DMS 273 treated with DMSO at 0.1 percent for 48 hours (cell line): ENCODE measurements at regions not wholly inside any gene's neighbourhood (a gene's known extent, or its start where the extent isn't known, plus 50 kb on each side); places are given as distances from the start of the nearest gene placed in this dataset.
"Not testable (repeated sequence)": the region's sequence is repeated elsewhere in the genome, so short reads cannot be mapped to it uniquely, and the experiment has no call there.

Experiments
- DNase-seq: peaks from one replicate; lab custom pipeline; 2025; lab: John Stamatoyannopoulos, UW

DNA sequence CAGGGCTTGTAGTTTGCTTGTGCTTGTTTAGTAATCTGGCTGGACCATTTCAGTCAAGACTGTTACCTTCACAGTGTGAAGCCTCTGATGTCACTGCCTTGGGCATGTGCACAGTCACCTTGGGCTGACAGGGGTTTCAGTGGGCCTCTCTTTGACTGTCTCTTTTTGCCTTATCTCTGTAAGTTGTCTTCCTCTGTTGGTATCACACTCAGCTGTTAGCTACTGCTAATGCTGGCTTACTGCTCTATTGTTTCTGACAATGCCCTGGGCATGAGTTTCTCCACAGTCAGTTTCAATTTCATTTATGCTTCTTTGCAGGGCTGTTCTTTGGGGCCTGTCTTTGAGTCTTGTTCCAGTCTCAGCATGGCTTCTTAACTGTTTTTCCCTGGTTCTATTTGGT is 201.9 kb upstream of the SHH start:
- DNase-seq, result no peak

DNA sequence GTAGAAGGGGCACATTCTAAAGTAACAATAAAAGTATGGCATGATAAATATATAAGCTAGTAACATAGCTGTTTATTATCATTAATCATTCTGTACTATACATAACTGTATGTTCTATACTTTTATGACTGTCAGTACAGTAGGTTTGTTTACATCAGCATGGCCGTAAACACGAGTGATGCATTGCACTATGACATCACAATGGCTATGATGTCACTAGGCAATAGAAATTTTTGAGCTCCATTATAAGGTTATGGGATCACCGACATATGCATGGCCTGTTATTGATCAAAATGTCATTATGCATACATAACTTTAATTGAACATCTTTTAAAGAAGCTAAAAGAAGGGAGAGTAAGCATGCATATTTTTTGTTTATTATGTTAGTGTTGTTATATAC is 200.1 kb upstream of the SHH start:
- no peak for DNase-seq

DNA sequence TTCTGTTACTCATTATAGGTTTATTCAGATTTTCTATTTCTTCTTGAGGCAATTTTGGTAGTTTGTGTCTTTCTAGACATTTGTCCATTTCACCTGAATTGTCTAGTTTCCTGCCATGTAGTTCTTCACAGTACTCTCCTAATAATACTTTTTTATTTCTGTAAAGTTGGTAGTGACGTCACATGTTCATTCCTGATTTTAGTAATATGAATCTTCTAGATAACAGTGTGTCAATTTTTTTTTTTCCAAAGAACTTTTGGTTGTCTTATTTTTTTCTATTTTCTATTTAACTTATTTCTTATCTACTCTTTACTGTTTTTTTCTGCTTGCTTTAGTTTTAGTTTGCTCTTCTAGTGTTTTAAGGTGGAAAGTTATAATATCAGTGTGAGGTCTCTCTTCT is 197.3 kb upstream of the SHH start:
- DNase-seq, result no peak

DNA sequence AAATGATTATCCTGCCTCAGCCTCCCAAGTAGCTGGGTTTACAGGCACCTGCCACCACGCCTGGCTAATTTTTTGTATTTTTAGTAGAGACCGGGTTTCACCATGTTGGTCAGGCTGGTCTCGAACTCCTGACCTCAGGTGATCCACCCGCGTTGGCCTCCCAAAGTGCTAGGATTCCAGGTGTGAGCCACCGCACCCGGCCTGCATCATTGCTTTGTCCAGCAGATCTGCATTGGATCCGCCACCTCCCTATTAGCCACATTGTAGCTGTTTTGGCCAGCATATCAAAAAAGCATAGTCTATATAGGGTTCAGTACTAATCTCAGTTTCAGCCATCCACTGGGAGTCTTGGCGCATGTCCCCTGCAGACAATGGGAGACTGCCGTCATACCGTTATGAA is 194.6 kb upstream of the SHH start:
- DNase-seq, result not testable (repeated sequence)

DNA sequence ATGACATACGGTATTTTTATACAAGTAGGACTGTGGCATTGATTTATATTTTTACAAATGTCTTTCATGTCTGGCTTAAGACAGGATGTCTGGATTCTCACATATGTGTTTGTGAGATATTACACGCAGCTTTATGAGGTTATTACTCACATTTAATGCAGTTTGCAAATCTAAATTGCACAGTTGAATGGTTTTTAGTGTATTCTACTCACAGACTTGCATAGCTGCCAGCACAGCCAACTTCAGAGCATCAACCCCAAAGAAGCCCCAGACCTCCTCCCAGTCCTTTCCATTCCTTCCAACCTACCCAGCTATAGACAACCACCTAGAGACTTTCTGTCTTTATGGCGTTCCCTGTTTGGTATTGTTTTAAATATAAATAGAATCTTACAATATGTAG is 193.8 kb upstream of the SHH start:
- no peak for DNase-seq

DNA sequence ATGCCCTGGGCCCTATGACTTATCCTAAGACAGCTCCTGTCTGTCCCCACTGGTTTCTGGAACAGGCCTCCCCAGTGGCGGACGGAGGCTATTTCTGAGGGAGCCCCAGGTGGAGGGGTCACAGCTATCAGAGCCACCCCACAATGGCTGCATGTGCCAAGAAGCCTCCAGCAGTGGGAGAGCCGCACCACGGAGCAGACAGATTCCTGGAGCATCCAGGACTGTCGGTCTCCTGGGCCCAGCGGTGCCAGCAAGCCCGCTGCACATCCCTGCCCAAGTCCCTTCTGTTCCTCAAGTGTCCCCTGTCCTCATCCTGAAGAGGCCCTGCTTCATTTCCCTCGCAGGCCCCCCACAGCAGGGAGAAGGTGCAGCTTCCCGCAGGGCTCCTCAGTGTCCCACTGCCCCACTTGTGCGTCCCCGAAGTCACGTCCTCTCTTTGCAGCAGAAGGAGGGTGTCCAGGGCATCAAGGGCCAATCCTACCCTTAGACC is 193.0 kb upstream of the SHH start:
- no peak for DNase-seq

DNA sequence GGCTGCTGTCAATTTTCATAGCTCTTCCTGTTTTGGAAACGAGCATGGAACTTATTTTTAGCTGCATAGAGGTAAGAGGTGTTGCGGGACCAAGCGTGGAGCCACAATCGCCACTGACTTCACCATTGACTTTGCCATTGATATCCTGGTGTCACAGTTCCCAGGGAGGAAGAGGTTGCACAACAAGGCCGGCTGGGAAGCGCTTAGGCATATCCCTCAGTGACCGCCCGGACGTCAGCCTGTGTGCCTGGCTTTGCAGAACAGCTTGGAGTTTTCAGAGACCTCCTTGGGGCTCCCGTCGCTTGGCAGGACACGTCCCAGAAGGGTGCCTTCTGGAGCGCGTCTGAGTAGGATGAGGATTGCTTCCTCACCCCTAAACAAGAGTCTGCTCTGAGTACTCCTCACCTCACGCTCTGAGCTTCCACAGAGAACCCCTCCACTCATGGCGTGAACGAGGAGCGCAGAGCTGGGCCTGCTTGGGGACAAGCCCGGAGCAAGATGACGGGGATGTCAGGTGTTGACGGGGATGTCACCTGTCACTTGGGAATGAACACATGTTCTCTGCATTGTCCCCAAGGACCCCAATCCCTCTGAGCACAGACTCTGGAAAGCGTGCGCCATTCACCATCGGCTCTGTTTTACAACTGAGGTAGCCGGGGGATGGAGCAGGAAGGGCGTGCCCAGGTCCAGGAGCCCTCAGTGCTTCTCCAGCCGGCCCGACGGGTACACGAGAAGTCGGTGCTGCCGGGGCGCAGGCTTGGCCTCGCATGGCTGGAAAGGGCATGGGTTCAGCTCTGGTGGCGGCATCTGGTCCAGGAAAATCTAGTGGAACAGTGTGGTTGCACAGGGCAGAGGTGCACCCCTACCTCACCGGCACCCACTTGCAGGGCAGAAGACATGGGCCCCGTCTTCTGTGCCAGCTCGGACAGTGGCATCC is 192.3 kb upstream of the SHH start:
- no peak for DNase-seq

DNA sequence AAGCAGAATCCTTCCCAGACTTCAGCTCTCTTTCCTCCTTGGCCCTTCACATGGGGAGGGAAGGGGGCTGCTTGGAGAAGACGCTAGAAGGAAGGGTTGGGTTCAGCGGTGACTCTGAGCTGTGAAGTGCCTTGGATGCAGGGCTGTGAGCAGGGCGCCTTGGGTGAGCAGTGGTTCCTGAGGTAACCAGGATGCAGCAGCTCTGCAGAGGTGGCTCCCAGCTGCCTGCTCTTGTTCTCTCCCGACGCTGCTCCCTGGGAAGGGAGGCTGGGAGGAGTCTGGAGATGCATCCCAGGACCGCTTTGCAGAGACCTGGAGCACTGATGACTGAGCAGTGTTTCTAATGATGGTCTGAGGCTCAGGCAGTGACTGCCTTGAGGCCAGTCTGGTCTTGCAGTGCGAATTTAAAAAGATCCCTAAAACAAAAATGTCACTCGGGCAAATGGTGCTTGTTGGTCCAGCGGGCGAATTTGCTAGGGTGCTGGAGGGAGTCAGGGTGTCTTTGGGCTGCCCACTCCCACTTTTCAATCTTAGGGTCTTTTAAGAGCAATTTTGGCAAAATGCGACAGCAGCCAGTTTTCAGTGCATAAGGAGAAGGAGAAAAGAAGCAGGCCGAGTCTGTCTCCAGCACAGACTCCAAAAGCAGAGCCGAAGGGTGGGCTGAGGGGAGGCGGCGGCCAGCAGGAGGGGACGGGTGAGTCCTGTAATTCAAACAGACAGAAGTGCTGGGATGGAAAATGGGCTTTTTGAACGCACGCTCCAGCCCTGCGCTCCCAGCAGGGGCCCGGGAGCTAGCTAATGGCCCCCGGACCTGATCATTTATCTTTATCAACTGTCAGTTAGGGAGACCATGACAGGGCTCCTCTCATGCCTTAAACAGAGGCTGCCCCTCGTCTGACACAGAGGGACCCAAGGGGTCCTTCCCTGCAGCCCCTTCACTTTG is 191.2 kb upstream of the SHH start:
- no peak for DNase-seq

DNA sequence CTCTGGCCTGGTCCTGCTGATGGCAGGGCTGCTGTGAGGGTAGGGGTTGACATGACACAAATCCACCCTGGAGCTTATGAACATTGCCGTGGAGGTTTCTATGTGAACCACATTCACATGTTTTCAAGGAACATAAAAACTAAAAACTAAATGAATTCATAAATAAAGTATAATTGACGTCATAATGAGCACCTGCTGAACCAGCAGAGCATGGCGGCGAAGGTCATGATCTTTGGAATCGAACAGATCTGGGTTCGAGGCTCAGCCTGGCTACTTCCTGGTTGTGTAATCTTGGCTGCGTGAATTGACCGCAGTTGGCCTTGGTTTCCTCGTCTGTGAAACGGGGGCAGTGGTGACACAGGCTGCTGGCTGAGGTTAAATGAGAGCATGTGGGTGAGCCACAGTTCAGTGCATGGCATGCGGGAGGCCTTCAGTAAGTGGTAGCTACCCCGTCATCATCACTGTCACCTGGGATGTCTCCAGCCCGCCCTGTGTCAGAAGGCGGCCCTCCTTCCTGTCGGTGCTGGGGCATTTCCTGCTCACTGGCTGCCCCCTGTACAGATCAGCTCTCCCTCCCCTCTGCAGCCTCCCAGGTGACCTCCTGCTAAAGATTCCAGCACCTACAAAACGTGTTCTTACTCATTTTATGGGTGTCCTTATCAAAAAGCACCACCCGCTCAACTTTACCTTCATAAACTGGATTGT is 190.3 kb upstream of the SHH start:
- no peak for DNase-seq

DNA sequence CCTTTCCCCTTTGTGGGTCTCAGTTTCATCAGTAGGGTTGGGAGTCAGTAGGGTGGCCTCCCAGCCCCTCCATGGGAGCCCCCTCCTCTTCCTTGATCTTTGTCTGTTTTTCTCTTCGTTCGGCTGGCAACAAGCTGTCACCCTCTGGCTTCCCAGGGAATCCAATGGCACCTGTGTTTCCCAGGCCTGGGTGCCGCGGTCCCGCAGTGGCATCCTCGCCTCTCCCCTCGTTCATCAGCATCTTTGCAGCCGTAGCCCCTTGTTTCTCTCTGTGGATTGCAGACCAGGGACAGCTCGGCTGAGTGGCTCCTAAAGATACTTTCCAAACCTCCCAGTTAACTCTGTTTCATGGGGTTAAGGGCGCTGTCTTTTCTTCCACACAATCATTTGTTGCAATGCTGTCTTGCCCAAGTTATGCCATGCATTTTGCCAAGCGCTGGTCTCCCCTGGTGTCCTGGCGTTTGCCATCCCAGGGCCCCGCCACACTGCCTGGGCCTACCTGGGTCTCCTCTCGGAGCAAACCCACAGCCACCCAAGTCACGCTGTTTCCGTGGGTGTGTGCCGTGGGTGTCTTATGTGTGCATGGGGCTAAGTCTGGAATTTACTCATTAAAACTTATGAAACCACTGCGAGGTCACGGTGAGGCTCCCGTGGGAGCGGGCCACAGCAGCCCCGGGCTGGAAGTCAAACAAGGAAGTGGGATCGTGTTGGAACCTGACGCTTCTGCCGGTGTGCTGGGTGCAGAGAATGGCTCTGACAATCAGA is 189.4 kb upstream of the SHH start:
- no peak for DNase-seq

DNA sequence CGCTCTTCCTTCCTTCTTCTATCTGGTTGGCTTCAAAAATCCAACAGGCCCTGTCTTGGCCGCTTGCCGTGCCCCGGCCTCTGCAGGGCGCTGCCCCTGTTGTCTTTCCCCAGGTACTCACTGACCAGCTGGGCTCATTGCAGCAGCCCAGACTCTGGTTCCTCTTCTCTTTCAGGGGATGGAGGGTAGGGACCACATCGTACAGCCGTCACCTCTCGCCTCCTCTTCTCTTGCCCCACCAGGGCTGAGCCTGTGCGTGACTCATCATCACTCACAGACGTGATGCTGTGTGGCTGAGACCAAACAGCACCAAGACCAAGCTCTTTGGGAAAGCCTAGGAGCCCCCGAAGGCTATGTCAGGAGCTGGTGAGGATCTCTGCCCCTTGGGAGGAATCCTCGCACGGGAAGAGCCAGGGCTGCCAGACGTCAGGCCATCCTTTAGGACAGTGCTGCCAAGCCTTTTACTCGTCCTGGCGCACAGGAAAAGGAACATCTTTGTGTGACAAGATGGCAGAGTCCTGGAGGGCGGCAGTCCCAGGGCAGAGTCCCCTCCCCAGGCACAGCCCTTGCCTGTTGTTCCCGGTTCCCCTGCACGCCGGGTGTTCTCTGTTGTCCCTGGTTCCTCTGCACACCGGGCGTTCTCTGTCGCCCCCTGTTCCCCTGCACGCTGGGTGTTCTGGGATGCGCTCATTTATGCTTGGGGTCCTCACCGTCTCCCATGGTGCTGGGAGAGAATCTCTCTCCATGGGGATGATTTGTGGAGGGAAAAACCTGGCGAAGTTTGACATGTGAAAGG is 188.5 kb upstream of the SHH start:
- DNase-seq, result no peak

DNA sequence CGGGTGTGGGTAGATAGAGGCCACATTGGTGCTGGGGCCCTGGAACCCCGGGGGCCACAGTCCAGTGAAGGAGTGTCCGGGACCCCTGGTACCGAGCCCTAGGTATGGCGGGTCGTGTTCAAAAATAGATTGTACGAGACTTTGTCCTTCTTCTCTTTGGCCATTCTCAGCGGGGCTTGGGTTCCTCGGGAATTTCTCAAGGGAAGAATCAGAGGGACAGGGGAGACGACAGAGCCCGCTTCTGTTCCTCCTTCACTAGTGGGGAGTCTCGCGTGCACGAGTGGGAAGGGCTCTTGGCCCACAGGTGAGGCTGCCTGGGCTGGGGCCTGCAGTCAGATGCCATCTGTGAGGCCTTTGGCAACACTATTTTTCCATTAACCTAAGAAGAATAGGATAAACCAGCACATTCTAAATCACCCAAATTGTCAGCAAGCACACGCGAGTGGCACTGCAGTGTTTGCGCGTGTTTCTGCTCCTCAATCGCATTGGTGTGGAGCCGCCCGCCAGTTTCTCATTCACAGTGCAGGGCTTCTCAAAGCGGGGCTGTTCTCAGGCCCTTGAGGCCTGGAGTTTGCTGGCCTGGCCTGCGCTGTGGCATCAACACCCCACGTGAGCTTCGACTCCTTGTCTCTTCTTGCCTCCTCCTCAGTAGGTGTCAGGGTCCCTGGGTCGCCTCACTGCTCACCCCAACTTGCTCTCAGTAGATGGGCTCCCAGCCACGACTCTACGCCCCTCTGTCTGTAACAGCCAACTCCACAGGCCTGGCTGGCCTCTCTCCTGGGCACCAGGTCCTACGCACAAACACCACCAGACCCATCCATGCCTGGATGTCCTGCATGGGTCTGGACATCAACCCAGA is 187.6 kb upstream of the SHH start:
- no peak for DNase-seq

DNA sequence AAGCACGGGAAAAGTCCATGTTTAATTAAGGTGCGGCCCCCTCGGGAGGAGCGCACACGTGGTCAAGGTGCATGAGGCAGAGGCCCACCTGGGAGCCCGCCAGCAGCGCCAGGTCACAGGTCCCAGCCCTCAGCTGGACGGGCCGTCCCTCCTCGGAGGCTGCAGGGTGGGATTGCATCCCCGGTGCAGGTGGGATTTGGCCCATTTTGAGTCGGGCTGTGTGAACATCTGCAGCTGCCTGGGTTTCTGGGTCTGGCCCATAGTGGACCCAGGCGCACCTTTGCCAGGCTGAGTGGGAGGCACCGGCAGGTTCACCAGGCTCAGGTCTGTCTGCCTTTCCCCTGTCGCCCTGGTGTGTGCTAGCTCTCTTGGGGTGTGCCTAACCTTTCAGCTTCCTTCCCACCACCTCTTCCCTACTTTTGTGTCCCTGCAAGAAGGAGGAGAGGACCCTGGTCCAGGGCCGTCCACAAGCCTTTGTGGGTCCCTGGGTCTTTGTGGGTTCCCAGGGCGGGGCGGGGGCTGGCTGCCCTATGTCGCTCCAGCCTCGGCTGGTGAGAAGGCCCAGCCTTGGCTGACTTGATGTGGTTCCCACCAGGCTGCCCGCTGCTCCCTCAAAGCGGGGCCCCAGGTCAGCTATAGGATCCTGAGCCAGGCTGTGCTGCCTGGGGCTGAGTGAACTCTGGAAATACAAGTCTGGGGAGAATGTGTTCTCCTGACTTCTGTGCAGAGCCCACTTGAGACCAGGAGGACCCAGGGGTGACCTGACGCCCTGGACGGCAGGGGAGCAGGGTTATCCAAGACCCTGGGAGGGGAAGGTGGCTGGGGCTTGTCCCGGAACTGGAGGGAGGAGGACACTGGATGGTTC is 186.7 kb upstream of the SHH start:
- no peak for DNase-seq

DNA sequence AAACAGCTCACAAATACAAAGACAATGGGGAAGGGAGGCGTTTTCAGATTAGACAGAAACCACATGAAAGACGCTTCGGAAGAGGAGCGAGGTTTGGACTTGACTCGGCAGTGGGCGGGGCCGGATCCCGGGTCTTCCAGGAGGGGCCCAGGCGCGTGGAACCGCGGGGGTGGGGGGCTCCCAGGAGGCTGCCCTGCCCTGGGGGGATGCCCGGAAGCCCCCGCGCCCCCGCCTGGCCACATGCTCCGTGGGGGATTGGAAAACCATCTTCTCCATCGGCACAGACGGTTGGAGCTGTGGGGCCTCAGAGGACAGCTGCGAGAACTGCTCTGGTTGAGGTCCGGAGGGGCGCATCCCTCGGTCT is 186.0 kb upstream of the SHH start:
- no peak for DNase-seq

DNA sequence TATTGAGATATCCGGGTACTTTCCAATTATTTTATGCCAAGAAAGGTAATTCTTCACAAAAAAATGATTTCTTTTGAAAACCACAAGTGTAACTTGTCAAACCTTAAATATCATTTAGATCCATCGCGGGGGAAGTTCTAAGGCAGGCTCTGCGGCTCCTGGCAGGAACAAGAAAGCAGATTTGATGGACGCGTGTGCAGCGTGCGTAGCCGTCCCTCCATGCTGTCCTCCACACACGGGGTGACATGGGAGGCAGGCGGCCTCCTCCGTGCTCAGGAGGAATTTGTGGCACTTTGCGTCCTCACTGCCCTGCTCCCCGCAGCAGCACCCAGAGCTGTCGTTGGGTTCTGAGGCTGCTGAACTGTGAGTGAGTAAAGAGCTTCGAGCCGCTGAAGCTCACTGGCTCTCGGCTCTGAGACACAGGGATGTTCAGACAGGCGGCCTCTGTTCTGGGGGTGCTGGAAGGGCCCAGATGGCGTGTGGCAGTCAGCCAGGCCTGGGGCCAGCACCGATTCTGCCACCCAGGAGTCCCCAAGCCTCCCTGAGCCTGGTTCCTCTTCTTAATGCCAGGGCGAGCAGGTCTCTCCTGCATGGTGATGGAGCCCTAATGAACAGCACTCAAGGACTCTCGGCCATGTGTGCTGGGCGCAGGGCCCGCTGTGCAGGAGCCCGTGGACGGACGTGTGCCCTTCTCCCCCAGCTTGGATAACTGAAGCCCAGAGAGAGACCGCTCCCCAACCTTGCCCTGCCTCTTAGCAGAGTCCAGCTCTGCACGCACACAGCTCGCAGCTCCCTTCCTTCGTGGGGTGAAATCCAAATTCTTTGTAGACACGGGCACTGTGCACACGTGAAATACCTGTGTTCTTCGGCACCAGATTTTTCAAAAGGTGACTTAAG is 185.4 kb upstream of the SHH start:
- DNase-seq, result no peak

DNA sequence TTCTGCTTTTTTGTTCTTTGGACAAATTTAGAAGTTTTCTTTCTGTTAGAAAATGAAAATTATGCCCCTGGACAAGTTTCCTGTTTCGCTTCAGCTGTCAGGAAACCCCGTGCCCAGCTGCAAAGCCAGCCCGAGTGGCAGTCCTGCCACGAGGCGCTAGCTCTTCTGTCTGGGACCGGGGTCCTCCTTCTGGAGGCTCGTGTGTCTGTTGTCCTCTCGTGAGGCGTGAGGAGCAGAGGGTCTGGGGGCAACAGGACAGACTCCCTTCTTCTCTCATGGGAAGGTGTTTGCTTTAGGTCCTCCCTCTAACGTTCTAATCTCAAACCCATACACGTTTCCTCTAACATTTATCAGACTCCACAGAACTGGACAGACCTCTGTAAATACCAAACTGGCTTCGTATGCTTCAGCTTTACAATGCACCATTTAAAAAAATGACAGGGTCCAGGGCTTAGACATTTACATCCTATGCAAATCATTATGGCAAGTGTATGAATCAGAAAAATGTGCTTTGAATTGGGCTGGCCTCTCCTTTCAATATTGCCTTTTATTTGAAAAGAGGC is 184.5 kb upstream of the SHH start:
- no peak for DNase-seq

DNA sequence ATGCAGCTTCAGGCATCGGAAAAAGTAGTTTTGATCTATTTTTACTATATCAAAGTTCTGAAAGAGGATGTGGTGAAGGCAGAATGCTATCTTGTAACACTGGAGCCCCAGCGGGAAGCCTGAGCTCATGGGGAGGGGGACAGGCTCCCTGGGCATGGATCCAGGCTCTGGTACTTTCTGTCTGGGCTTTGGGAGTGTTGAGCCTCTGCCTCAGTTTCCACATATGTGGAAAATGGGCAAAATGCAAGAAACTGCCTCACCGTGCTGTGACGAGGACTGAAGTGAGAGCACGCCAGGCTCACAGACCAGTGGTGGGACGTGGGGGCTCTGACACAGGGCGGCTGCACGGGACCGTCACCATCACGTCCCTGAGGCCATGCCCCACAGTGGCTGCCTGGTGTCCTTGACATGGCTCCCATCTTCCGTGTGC is 182.9 kb upstream of the SHH start:
- no peak for DNase-seq
